ENCODE measurements at regions not wholly inside any gene's neighbourhood (a gene's known extent, or its start where the extent isn't known, plus 50 kb on each side); places are given as distances from the start of the nearest gene placed in this dataset.

DNA sequence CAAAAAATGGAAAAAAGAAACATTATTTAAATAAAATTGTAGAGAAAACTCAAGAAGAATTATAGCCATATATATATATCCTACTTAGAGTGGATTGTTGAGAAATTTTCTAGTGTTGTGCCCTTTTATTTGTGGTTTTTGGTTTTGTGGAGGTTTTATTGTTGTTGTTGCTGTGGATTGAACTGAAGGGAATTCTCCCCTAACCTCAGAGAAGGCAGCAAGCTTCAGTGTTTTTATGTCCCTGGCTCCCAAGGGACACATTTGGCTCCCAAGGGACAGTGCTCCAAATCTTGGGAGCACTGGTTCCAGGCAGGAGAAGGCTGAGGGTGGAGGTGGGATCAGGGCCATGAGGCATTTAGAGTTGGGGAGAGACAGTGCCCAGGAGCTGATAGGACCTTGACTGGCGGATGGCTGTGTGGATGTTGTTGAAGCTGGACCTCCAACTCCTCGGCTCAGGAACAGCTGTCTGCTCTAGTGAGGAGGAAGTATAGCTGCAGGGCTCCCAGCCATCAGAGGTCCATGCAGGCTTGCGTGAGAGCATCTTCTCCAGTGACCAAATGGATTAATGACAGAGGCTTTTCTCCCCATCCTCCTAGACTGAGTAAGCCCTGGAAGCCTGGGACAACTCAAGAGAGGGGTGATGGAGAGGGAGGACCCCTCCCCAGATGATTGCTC, 100.5 kb downstream of the TEX35 start:
- TF ChIP-seq CTCF (IDR thresholded peaks at IDR 0.05), result no peak
- TF ChIP-seq EZH2 (IDR thresholded peaks at IDR 0.05; ENCODE audit: borderline replicate concordance, insufficient read depth, low read depth, low read length, poor library complexity, severe bottlenecking), result no peak
